ENCODE measurements at regions not wholly inside any gene's neighbourhood (a gene's known extent, or its start where the extent isn't known, plus 50 kb on each side); places are given as distances from the start of the nearest gene placed in this dataset.

- TF ChIP-seq OSR1 (CRISPR knock-in tag; IDR thresholded peaks at IDR 0.05) (no peak), ZFP3 (CRISPR knock-in tag; IDR thresholded peaks at IDR 0.05) (no peak), TSHZ2 (CRISPR knock-in tag; IDR thresholded peaks at IDR 0.05) (no peak), BACH2 (CRISPR knock-in tag; IDR thresholded peaks at IDR 0.05; ENCODE audit: borderline replicate concordance) (no peak), RARB (CRISPR knock-in tag; IDR thresholded peaks at IDR 0.05) (no peak)
- TF ChIP-seq, protein P1, sequence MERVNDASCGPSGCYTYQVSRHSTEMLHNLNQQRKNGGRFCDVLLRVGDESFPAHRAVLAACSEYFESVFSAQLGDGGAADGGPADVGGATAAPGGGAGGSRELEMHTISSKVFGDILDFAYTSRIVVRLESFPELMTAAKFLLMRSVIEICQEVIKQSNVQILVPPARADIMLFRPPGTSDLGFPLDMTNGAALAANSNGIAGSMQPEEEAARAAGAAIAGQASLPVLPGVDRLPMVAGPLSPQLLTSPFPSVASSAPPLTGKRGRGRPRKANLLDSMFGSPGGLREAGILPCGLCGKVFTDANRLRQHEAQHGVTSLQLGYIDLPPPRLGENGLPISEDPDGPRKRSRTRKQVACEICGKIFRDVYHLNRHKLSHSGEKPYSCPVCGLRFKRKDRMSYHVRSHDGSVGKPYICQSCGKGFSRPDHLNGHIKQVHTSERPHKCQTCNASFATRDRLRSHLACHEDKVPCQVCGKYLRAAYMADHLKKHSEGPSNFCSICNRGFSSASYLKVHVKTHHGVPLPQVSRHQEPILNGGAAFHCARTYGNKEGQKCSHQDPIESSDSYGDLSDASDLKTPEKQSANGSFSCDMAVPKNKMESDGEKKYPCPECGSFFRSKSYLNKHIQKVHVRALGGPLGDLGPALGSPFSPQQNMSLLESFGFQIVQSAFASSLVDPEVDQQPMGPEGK (CRISPR knock-in tag; IDR thresholded peaks at IDR 0.05; ENCODE audit: borderline replicate concordance) = no peak
- TF ChIP-seq, protein P2, sequence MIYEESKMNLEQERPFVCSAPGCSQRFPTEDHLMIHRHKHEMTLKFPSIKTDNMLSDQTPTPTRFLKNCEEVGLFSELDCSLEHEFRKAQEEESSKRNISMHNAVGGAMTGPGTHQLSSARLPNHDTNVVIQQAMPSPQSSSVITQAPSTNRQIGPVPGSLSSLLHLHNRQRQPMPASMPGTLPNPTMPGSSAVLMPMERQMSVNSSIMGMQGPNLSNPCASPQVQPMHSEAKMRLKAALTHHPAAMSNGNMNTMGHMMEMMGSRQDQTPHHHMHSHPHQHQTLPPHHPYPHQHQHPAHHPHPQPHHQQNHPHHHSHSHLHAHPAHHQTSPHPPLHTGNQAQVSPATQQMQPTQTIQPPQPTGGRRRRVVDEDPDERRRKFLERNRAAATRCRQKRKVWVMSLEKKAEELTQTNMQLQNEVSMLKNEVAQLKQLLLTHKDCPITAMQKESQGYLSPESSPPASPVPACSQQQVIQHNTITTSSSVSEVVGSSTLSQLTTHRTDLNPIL (CRISPR knock-in tag; IDR thresholded peaks at IDR 0.05; ENCODE audit: low read depth) = no peak
Observed at GRCh38 chr11:95339086-95339901, 108.3 kb upstream of the SESN3 start.

All from SK-N-SH treated with all-trans-retinoic acid at 6 μM for 48 hours (cell line).